Stimulated activated naive B cell treated with anti-CD40 and anti-IgM and Interleukin-4, amounts not matched to agents 10 μg/mL and 1 μg/mL and 100 μg/mL, for 72 hours (primary cell): ENCODE measurements at regions not wholly inside any gene's neighbourhood (a gene's known extent, or its start where the extent isn't known, plus 50 kb on each side); places are given as distances from the start of the nearest gene placed in this dataset.
"Not testable (repeated sequence)": the region's sequence is repeated elsewhere in the genome, so short reads cannot be mapped to it uniquely, and the experiment has no call there.

Experiments
- ATAC-seq, 2 donors: fragments of 150-1000 bp; cut with Tn5 transposase; replicated peaks; 2 replicates each; pipeline ENCODE4 v1.10.0; 2021; ENCODE audit warnings: moderate library complexity in 1 of 2
- DNase-seq: peaks from one replicate; pipeline ENCODE4 v3.0.0; 2021
- H3K27ac Mint-ChIP-seq: one replicate; pipeline ENCODE4 v1.8.0; 2022; ENCODE audit warnings: mild to moderate bottlenecking, mixed read lengths
- H3K27me3 Mint-ChIP-seq, 2 donors: one replicate each; pipeline ENCODE4 v1.8.0; 2022; ENCODE audit warnings: mixed read lengths in 2 of 2
- H3K36me3 Mint-ChIP-seq, 2 donors: one replicate each; pipeline ENCODE4 v1.8.0; 2022; ENCODE audit warnings: mixed read lengths in 2 of 2, mild to moderate bottlenecking in 1 of 2
- H3K4me1 Mint-ChIP-seq, 2 donors: one replicate each; pipeline ENCODE4 v1.8.0; 2022; ENCODE audit warnings: mixed read lengths in 2 of 2, mild to moderate bottlenecking in 1 of 2
- H3K4me3 Mint-ChIP-seq, 2 donors: one replicate each; pipeline ENCODE4 v1.8.0; 2022; ENCODE audit warnings: mild to moderate bottlenecking in 2 of 2, mixed read lengths in 2 of 2, moderate library complexity in 1 of 2
- H3K9me3 Mint-ChIP-seq, 2 donors: one replicate each; pipeline ENCODE4 v1.8.0; 2022; ENCODE audit warnings: mixed read lengths in 2 of 2, mild to moderate bottlenecking in 1 of 2

DNA sequence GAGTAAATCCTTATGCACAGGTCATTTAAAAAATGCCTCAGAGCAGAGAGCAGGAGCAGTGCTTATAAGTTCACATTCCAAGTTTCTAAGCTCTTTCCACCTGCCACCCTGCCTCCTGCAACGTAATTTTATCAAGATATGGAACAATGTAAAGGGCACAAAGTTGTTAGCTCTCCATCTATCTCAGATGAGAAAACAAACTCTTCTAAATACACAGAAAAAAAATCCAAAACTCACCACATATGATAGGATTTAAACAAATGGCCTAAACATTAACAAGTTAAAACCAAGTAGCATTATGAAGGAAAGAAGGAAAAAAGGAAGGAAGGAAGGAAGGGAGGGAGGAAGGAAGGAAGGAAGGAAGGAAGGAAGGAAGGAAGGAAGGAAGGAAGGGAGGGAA lies 1132.8 kb downstream of the GRM8 start:
- ATAC-seq (no peak), DNase-seq (no peak)
- Mint-ChIP-seq H3K36me3 (no peaks in the 10 kb centered on the region), H3K27me3 (no peaks in the 10 kb centered on the region), H3K27ac (no peak overlapping the region), H3K4me3 (no peak overlapping the region), H3K9me3 (peaks cover 3 to 11% of the 10 kb centered on the region in 2 donors), H3K4me1 (no peaks in the 10 kb centered on the region)

DNA sequence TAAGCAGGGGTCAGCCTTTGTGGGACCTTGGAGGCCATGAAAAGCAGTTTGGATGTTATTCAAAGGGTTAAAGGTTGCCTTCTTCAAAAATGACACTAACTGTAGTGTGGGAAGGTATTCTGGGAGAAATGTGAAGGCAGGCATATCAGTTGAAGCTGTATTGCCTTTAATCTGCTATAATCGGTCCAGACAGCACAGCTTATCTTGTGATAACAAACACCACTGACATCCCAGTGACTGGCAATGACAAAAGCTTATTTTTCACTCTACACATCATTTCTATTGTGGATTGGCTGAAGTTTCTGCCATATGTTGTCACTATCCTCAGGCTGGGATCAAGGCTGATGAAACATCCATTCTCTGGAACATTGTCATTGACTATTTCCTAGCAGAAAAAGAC lies 1149.2 kb downstream of the GRM8 start:
- no peaks in the 10 kb centered on the region for H3K27me3 Mint-ChIP-seq
- H3K4me1 Mint-ChIP-seq, result no peaks in the 10 kb centered on the region
- peaks cover 8 to 16% of the 10 kb centered on the region in 2 donors for H3K9me3 Mint-ChIP-seq
- H3K27ac Mint-ChIP-seq, result no peak overlapping the region
- H3K4me3 Mint-ChIP-seq, result no peak overlapping the region
- DNase-seq (no peak), ATAC-seq (no peak)
- H3K36me3 Mint-ChIP-seq, result no peaks in the 10 kb centered on the region

DNA sequence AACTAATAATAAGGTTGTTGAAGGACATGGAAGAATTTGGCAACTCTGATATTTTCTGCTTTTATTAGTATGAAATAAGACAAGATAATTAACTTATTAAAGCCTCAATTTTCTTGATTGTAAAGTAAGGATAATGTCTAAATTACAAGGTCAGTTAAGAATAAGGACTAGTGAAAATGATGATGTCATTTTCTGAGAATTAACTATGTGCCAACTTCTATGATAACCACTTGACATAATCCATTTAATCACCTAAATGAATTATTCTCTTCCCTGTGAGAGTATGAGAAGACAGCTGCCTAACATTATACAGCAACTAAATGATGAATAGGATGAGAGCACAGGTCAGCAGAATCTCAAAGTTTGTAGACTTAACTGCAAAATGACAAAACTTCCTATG lies 1153.4 kb upstream of the POT1 start:
- ATAC-seq (no peak), DNase-seq (no peak)
- H3K4me3 Mint-ChIP-seq, result no peak overlapping the region
- no peak overlapping the region for H3K27ac Mint-ChIP-seq
- no peaks in the 10 kb centered on the region for H3K27me3 Mint-ChIP-seq
- H3K9me3 Mint-ChIP-seq, result peaks cover 0 to 7% of the 10 kb centered on the region in 2 donors
- H3K4me1 Mint-ChIP-seq, result no peaks in the 10 kb centered on the region
- no peaks in the 10 kb centered on the region for H3K36me3 Mint-ChIP-seq

DNA sequence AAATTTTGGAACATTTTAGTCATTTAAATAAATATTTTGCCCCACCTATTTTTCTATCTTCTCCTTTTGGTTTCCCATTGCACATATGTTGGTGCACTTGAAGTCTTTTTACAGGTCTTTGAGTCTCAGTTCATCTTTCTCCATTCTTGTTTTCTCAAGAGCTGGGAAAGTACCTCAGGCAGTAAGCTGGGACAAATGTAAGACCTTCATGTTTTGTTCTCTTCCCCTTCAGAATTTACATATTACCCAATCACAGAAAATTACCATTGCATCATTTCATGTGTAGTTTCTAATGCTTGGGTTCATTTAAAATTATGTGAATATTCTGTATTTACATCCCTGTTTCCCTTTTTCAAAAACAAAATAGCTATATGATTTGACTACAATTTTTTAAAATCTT lies 1150.0 kb upstream of the POT1 start:
- Mint-ChIP-seq H3K4me3 (no peak overlapping the region), H3K4me1 (no peaks in the 10 kb centered on the region), H3K27ac (no peak overlapping the region), H3K9me3 (peaks cover 0 to 2% of the 10 kb centered on the region in 2 donors), H3K27me3 (no peaks in the 10 kb centered on the region), H3K36me3 (no peaks in the 10 kb centered on the region)
- DNase-seq (no peak), ATAC-seq (no peak)

DNA sequence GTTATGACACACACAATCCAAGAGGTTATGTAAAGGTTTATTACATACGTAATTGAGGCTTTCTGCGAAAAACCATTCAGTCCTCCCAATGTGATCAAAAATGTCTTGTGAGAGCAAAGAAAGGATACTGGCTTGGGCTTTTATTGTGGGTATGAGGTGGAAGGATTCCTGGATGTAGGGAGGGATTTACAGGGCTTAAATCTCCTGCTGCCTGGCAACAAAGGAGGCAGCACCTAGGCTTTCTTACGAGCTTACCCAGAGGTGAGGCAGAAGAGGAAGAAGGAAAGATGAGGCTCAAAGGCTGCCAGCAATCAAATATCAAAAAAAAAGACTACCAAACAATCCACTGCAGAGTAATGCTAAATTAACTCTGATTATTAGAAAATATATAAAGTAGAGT lies 1149.5 kb upstream of the POT1 start:
- H3K27me3 Mint-ChIP-seq, result no peaks in the 10 kb centered on the region
- H3K4me1 Mint-ChIP-seq, result no peaks in the 10 kb centered on the region
- ATAC-seq, result no peak
- no peaks in the 10 kb centered on the region for H3K36me3 Mint-ChIP-seq
- no peak overlapping the region for H3K27ac Mint-ChIP-seq
- H3K4me3 Mint-ChIP-seq, result no peak overlapping the region
- H3K9me3 Mint-ChIP-seq, result peaks cover 0 to 3% of the 10 kb centered on the region in 2 donors
- DNase-seq, result no peak

DNA sequence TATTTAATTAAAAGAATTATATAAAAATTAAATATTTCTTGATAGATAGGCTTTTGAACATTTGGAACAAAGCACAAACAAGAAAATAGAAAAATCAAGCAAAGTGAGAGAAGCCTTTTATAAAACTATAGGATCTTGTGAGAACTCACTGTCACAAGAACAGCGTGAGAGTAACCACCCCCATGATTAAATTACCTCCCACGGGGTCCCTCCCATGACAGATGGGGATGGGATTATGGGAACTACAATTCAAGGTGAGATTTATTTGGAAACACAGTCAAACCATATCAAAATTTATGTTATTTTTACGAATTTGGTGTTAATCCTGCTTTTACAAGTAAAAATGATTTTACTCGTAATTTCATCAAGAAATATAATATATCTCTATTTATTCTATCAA lies 1136.1 kb upstream of the POT1 start:
- DNase-seq (no peak), ATAC-seq (no peak)
- Mint-ChIP-seq H3K36me3 (no peaks in the 10 kb centered on the region), H3K4me3 (no peak overlapping the region), H3K27ac (no peak overlapping the region), H3K27me3 (no peaks in the 10 kb centered on the region), H3K9me3 (peaks cover 6% of the 10 kb centered on the region in 2 donors), H3K4me1 (no peaks in the 10 kb centered on the region)

DNA sequence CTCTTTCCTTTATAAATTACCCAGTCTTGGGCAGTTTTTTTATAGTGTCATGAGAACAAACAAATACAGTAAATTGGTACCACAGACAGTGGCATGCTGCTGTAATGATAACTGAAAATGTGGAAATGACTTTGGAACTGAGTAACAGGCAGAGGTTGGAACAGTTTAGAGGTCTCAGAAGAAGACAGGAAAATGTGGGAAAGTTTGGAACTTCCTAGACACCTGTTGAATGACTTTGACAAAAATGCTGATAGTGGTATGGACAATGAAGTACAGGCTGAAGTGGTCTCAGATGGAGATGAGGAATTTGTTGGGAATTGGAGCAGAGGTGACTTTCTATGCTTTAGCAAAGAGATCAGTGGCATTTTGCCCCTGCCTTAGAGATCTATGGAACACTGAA lies 1128.4 kb upstream of the POT1 start:
- Mint-ChIP-seq H3K27ac (no peak overlapping the region), H3K9me3 (peaks cover 10 to 15% of the 10 kb centered on the region in 2 donors), H3K4me3 (no peak overlapping the region), H3K27me3 (no peaks in the 10 kb centered on the region), H3K36me3 (no peaks in the 10 kb centered on the region), H3K4me1 (no peaks in the 10 kb centered on the region)
- ATAC-seq (no peak), DNase-seq (no peak)

DNA sequence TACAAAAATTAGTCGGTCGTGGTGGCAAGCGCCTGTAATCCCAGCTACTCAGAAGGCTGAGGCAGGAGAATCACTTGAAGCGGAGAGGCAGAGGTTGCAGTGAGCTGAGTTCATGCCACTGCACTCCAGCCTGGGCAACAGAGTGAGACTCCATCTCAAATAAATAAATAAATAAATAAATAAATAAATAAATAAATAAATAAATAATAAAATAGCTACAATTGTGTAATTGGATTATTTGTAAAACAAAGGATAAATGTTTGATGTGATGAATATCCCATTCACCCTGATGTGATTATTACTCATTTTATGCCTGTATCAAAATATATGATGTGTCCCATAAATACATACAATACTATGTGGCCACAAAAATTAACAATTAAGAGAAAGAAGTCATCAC lies 1127.0 kb upstream of the POT1 start:
- H3K4me1 Mint-ChIP-seq, ATAC-seq, DNase-seq, H3K4me3 Mint-ChIP-seq, H3K27ac Mint-ChIP-seq, H3K36me3 Mint-ChIP-seq, H3K27me3 Mint-ChIP-seq: not testable (repeated sequence)
- peaks cover 9 to 10% of the 10 kb centered on the region in 2 donors for H3K9me3 Mint-ChIP-seq

DNA sequence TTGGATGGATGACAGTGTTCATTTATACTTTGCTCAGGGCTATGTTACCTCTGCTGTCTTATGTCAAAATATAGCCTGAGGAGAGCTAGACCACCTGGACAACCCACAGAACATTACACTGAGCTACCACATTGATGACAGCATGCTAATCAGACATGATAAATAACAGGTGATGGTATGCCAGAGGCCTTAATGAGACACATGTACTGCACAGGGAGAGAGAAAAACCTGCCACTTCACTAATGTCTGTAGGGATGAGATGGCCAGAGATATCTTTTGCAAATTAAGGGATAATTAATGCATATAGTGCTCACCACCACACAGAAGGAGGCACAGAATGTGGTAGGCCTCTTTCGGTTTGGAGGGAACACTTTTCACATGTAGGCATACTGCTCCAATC lies 1122.6 kb upstream of the POT1 start:
- Mint-ChIP-seq H3K4me3 (no peak overlapping the region), H3K27ac (no peak overlapping the region), H3K9me3 (peaks cover 5 to 6% of the 10 kb centered on the region in 2 donors), H3K27me3 (no peaks in the 10 kb centered on the region), H3K36me3 (no peaks in the 10 kb centered on the region), H3K4me1 (no peaks in the 10 kb centered on the region)
- ATAC-seq (no peak), DNase-seq (no peak)

DNA sequence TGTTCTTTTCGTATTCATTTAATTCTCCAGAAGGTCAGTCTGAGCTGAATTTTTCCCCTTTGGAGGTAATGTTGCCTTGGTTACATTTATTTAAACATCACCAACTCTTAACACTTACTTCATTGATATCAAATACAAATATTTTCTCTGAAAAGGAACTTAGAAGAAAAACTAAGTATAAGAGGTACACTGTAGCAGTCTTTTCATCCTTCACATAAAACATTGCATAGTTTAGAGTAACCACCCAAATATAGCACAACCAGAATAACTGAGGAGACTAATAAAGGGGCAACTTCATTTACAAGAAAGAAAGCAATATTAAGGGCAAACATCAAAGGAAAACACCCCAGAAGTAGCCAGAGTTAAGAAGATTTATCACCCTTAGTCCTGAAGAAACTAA lies 1115.0 kb upstream of the POT1 start:
- H3K4me3 Mint-ChIP-seq, result no peak overlapping the region
- ATAC-seq (no peak), DNase-seq (no peak)
- H3K4me1 Mint-ChIP-seq, result no peaks in the 10 kb centered on the region
- no peaks in the 10 kb centered on the region for H3K27me3 Mint-ChIP-seq
- H3K9me3 Mint-ChIP-seq, result peaks cover 3 to 6% of the 10 kb centered on the region in 2 donors
- H3K36me3 Mint-ChIP-seq, result no peaks in the 10 kb centered on the region
- H3K27ac Mint-ChIP-seq, result no peak overlapping the region

DNA sequence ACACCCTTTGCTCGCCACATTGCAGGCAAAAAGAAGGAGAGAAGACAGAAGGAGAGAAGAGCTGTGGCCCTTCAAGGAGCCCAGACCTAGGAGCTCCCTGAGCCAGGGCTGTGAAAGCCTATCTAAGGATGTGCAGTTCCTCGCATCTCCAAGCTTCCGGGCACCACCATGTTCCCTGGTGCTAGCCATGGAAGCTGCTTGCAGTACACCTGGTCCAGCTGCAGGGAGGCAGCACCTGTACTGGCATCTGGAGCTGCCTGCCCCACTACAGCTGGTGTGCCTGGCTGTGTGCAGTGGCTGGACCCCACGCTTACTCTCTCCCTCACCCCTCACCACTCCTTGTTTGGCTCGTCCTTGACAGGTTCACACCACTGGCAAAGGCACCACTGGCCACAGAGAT lies 1111.8 kb upstream of the POT1 start:
- Mint-ChIP-seq H3K27me3 (no peaks in the 10 kb centered on the region), H3K4me3 (no peak overlapping the region), H3K36me3 (no peaks in the 10 kb centered on the region), H3K27ac (no peak overlapping the region), H3K4me1 (no peaks in the 10 kb centered on the region), H3K9me3 (peaks cover 0 to 6% of the 10 kb centered on the region in 2 donors)
- no peak for DNase-seq
- ATAC-seq, result no peak

DNA sequence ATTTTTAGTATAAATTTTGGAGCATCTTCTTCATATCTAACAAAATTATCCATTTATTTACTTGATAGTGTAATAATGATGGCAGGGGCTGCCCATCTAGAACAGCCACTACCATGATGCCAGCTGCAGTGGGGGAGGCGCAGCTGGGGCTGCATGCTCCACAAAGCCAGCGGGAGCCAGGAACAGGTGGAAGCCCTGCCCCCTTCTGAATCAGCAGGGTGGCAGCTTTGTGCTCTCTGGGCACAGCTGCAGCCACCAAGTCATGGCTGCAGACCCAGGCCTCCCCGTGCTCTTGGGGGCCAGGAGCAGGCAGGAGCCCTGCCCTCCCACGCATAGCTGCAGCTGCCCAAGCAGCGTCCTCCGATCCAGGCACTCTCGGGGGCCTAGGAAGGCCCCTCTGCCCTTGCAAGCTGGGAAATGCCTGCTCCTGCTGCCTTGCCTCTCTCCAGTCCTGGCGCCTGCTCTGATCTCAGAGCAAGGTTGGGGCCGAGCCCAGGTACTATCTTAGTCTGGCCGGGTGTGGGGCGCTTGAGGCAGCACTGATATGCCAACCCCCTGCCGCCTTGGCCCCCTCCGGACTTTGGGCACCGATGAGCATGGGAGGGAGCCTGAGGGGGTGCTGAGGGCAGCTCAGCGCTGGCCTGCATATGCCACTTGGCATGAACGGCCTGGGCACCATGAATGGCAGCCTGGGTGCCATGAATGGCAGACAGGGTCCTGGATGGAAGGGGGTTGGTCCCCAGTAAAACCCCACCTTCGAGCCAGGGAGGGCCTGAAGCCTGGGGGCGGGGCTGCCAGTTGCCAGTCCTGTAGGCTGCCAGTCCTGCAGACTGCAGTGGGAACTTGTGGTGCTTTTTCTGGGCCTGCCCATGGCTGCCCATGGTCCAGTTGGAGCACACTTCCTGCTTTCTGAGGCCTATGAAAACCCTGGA lies 1110.8 kb upstream of the POT1 start:
- peaks cover 0 to 6% of the 10 kb centered on the region in 2 donors for H3K9me3 Mint-ChIP-seq
- DNase-seq (no peak), ATAC-seq (peak in 1 of 2 donors; percentile 19)
- no peak overlapping the region for H3K27ac Mint-ChIP-seq
- H3K27me3 Mint-ChIP-seq, result no peaks in the 10 kb centered on the region
- H3K4me1 Mint-ChIP-seq, result no peaks in the 10 kb centered on the region
- H3K36me3 Mint-ChIP-seq, result no peaks in the 10 kb centered on the region
- no peak overlapping the region for H3K4me3 Mint-ChIP-seq

DNA sequence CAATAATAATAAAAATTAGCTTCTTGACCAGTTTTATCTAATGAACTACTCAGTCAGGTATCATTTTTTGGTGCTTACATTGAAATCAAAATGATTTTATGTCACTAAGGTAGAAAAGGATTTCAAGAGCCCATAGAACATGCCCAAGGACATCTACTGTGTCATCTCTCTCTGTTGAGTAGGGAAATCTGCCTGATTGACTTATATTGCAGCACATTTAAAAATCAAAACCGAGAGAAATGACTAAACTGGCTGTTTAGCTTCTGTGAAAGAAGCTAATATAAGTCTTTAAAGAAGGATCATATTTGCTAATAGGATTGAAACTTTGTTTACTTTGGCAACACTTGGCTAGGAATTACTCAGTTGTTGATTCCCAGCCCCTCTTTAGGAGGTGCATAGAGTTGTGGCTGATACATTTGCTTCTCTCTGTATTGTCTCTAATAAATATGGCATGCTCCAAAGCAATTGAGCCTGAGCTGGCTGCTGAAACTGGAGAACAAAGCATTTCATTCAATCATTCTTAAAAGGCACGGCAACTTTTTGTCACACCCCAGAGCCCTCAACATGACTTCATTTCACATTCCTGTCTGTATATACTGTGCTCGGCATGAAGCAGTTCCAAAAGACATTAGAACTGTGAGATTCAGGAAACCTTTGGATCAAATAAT lies 1096.9 kb upstream of the POT1 start:
- Mint-ChIP-seq H3K36me3 (no peaks in the 10 kb centered on the region), H3K27me3 (no peaks in the 10 kb centered on the region), H3K27ac (no peak overlapping the region), H3K4me3 (no peak overlapping the region), H3K9me3 (no peaks in the 10 kb centered on the region), H3K4me1 (no peaks in the 10 kb centered on the region)
- DNase-seq (no peak), ATAC-seq (no peak)

DNA sequence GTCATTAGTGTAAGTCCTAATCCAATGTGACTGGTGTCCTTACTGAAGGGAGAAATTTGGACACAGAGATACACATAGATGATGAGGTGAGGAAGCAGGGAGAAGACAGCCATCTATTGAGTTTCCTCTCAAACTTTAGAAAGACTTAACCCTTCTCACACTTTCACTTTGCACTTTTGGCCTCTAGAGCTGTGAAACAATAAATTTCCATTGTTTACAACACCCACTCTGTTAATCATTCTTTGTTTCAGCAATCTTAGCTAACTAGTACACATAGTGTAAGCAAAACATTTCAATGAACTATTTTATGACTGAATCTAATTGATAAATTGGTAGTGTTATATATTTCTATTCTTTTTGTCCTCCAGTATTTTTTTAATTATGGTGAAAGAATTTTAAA lies 1092.8 kb upstream of the POT1 start:
- Mint-ChIP-seq H3K9me3 (no peaks in the 10 kb centered on the region), H3K4me1 (no peaks in the 10 kb centered on the region), H3K27me3 (no peaks in the 10 kb centered on the region), H3K36me3 (no peaks in the 10 kb centered on the region), H3K4me3 (no peak overlapping the region), H3K27ac (no peak overlapping the region)
- ATAC-seq, result no peak
- DNase-seq, result no peak

DNA sequence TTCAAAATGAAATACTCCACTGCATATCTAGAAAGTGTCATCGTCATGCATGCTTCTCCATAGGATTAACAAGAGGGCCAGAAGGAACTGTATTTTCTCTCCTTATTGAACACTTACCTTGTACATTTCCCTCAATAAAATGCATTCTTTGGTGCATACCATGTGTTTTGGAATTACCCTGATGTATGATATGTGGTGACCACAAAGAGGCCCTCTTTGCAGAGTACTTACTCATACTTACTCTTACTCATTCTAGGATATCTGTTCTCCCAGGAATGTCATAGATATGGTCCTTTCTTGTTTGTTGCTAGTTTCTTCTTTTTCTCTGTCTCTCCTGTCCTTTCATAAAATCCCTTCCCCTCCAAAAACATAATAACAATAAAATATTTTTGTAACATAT lies 1087.1 kb upstream of the POT1 start:
- no peak overlapping the region for H3K27ac Mint-ChIP-seq
- no peaks in the 10 kb centered on the region for H3K4me1 Mint-ChIP-seq
- no peak for ATAC-seq
- H3K27me3 Mint-ChIP-seq, result no peaks in the 10 kb centered on the region
- H3K9me3 Mint-ChIP-seq, result peaks cover 3% of the 10 kb centered on the region in 2 donors
- no peak overlapping the region for H3K4me3 Mint-ChIP-seq
- no peak for DNase-seq
- no peaks in the 10 kb centered on the region for H3K36me3 Mint-ChIP-seq
